GM18858 (cell line): ENCODE measurements at regions not wholly inside any gene's neighbourhood (a gene's known extent, or its start where the extent isn't known, plus 50 kb on each side); places are given as distances from the start of the nearest gene placed in this dataset.
"Not testable (repeated sequence)": the region's sequence is repeated elsewhere in the genome, so short reads cannot be mapped to it uniquely, and the experiment has no call there.

Experiments used
- ATAC-seq: cut with Tn5 transposase; IDR thresholded peaks from one replicate; pipeline ENCODE4 v1.9.1; 2021; ENCODE audit not compliant: unreplicated experiment

- ATAC-seq = not testable (repeated sequence)
Observed at GRCh38 chr6:86872810-86873209, 64.5 kb upstream of the HTR1E start.

- no peak for ATAC-seq
Observed at GRCh38 chr6:86871681-86872080, 65.6 kb upstream of the HTR1E start.

GRCh38 chr6:86869500-86869899 lies 67.8 kb upstream of the HTR1E start:
- ATAC-seq = no peak

GRCh38 chr6:86859513-86859912 lies 77.8 kb upstream of the HTR1E start:
- ATAC-seq = no peak

- no peak for ATAC-seq
Observed at GRCh38 chr6:86858970-86859369, 78.4 kb upstream of the HTR1E start.

- no peak for ATAC-seq
Observed at GRCh38 chr6:86857783-86858182, 79.5 kb upstream of the HTR1E start.

- peak; percentile 60 for ATAC-seq
Observed at GRCh38 chr6:86856937-86857563, 80.3 kb upstream of the HTR1E start.

GRCh38 chr6:86856379-86856778 lies 80.9 kb upstream of the HTR1E start:
- ATAC-seq = no peak

- no peak for ATAC-seq
Observed at GRCh38 chr6:86848986-86849385, 88.3 kb upstream of the HTR1E start.

GRCh38 chr6:86832686-86833085 lies 104.6 kb upstream of the HTR1E start:
- ATAC-seq = no peak

- no peak for ATAC-seq
Observed at GRCh38 chr6:86825436-86825835, 111.9 kb upstream of the HTR1E start.

- ATAC-seq = no peak
Observed at GRCh38 chr6:86822747-86823146, 114.6 kb upstream of the HTR1E start.

GRCh38 chr6:86820750-86821149 lies 116.6 kb upstream of the HTR1E start:
- peak; percentile 73 for ATAC-seq

- ATAC-seq = no peak
Observed at GRCh38 chr6:86793649-86794048, 143.7 kb upstream of the HTR1E start.

- ATAC-seq = no peak
Observed at GRCh38 chr6:86791476-86791875, 145.9 kb upstream of the HTR1E start.

GRCh38 chr6:86789779-86790411 lies 147.4 kb upstream of the HTR1E start:
- ATAC-seq = no peak

- ATAC-seq = no peak
Observed at GRCh38 chr6:86782328-86782727, 155.0 kb upstream of the HTR1E start.

GRCh38 chr6:86780923-86781322 lies 156.4 kb upstream of the HTR1E start:
- no peak for ATAC-seq

- ATAC-seq = no peak
Observed at GRCh38 chr6:86775893-86776292, 161.4 kb upstream of the HTR1E start.

GRCh38 chr6:86765211-86765610 lies 172.1 kb upstream of the HTR1E start:
- no peak for ATAC-seq

GRCh38 chr6:86759953-86760352 lies 177.4 kb upstream of the HTR1E start:
- not testable (repeated sequence) for ATAC-seq

- no peak for ATAC-seq
Observed at GRCh38 chr6:86756640-86757229, 180.6 kb upstream of the HTR1E start.

- ATAC-seq = no peak
Observed at GRCh38 chr6:86744048-86744447, 193.3 kb upstream of the HTR1E start.
